ENCODE measurements at regions not wholly inside any gene's neighbourhood (a gene's known extent, or its start where the extent isn't known, plus 50 kb on each side); places are given as distances from the start of the nearest gene placed in this dataset.

- TF ChIP-seq MYC (IDR thresholded peaks at IDR 0.05; ENCODE audit: low read depth, low read length) (no peak), MYC (CRISPR knock-in tag; IDR thresholded peaks at IDR 0.05; ENCODE audit: borderline replicate concordance, low read depth) (no peak), CREB3L1 (IDR thresholded peaks at IDR 0.05; ENCODE audit: borderline replicate concordance, low read depth) (no peak), TGIF2 (CRISPR knock-in tag; IDR thresholded peaks at IDR 0.05) (no peak), SMARCE1 (IDR thresholded peaks at IDR 0.05) (no peak), CTCF (IDR thresholded peaks at IDR 0.05 in 2 of 3, conservative IDR thresholded peaks at IDR 0.05 in 1 of 3; ENCODE audit: insufficient read depth in 2 of 3, low read depth in 1 of 3, low read length in 3 of 3) (no peak), ATF2 (CRISPR knock-in tag; IDR thresholded peaks at IDR 0.05) (no peak)
Observed at GRCh38 chr5:121271546-121271945, 580.1 kb upstream of the FTMT start.

Data from K562 (cell line).